ENCODE measurements at regions not wholly inside any gene's neighbourhood (a gene's known extent, or its start where the extent isn't known, plus 50 kb on each side); places are given as distances from the start of the nearest gene placed in this dataset.

DNA sequence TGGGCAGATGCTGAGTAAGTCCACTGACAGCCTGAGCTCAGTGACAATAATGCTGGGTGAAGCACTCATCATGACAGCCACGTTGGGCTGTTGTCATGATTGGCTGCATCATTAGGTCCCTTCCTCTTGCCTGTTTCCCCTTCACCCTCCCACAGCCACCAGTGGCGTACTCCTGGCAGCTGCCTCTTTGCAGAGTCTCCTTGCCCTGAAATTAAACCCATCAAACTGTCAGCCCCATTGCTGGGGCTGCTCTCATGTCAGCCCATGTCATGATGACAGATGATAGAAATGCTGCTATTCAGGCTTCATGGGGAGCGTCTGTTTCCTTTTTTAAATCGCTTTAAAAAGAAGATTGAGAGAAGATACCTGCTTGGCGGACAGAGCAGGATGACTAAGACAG is 327.4 kb downstream of the AGTPBP1 start:
- H3K4ac ChIP-seq (ENCODE audit: low read depth, low read length): no peak overlapping the region
- no peak overlapping the region for H4K5ac ChIP-seq (ENCODE audit: low read depth, low read length)
- dilution Hi-C loops (cut with HindIII; ENCODE audit: low sequenced_read_pairs, unreplicated experiment) (no loop called here), intact Hi-C loops (cut with micrococcal nuclease) (no loop called here), in situ Hi-C loops (cut with MboI; ENCODE audit: low sequenced_read_pairs) (no loop called here)
- H2BK120ac ChIP-seq (ENCODE audit: low read depth, low read length): no peak overlapping the region
- TF ChIP-seq, protein P1, sequence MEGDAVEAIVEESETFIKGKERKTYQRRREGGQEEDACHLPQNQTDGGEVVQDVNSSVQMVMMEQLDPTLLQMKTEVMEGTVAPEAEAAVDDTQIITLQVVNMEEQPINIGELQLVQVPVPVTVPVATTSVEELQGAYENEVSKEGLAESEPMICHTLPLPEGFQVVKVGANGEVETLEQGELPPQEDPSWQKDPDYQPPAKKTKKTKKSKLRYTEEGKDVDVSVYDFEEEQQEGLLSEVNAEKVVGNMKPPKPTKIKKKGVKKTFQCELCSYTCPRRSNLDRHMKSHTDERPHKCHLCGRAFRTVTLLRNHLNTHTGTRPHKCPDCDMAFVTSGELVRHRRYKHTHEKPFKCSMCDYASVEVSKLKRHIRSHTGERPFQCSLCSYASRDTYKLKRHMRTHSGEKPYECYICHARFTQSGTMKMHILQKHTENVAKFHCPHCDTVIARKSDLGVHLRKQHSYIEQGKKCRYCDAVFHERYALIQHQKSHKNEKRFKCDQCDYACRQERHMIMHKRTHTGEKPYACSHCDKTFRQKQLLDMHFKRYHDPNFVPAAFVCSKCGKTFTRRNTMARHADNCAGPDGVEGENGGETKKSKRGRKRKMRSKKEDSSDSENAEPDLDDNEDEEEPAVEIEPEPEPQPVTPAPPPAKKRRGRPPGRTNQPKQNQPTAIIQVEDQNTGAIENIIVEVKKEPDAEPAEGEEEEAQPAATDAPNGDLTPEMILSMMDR (conservative IDR thresholded peaks at IDR 0.05; ENCODE audit: low read depth, low read length): no peak
- no peak for TF ChIP-seq FOS (IDR thresholded peaks at IDR 0.05; ENCODE audit: low read depth, low read length)
- TF ChIP-seq, protein P2, sequence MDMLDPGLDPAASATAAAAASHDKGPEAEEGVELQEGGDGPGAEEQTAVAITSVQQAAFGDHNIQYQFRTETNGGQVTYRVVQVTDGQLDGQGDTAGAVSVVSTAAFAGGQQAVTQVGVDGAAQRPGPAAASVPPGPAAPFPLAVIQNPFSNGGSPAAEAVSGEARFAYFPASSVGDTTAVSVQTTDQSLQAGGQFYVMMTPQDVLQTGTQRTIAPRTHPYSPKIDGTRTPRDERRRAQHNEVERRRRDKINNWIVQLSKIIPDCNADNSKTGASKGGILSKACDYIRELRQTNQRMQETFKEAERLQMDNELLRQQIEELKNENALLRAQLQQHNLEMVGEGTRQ (IDR thresholded peaks at IDR 0.05; ENCODE audit: low read depth, low read length): no peak
- no peak for TF ChIP-seq CEBPB (IDR thresholded peaks at IDR 0.05; ENCODE audit: low read depth, low read length)
- no peak for TF ChIP-seq SMC3 (IDR thresholded peaks at IDR 0.05; ENCODE audit: low read depth, low read length)
- no peak for TF ChIP-seq MXI1 (IDR thresholded peaks at IDR 0.05; ENCODE audit: borderline replicate concordance, low read depth, low read length)
- TF ChIP-seq MAZ (IDR thresholded peaks at IDR 0.05; ENCODE audit: borderline replicate concordance, low read depth, low read length): no peak
- no peak for TF ChIP-seq MAFK (IDR thresholded peaks at IDR 0.05; ENCODE audit: low read depth, low read length)
- TF ChIP-seq RFX5 (IDR thresholded peaks at IDR 0.05; ENCODE audit: low read depth, low read length): no peak
- TF ChIP-seq NFE2L2 (IDR thresholded peaks at IDR 0.05; ENCODE audit: low read depth, low read length): no peak
- no peak for TF ChIP-seq BHLHE40 (IDR thresholded peaks at IDR 0.05; ENCODE audit: low read depth, low read length)
- no peak for TF ChIP-seq RCOR1 (IDR thresholded peaks at IDR 0.05; ENCODE audit: insufficient replicate concordance, low read length)
- no peak for TF ChIP-seq POLR2A (IDR thresholded peaks at IDR 0.05; ENCODE audit: low read depth, low read length)
- TF ChIP-seq CHD1 (IDR thresholded peaks at IDR 0.05; ENCODE audit: low read depth, low read length): no peak
- TF ChIP-seq, protein P3, sequence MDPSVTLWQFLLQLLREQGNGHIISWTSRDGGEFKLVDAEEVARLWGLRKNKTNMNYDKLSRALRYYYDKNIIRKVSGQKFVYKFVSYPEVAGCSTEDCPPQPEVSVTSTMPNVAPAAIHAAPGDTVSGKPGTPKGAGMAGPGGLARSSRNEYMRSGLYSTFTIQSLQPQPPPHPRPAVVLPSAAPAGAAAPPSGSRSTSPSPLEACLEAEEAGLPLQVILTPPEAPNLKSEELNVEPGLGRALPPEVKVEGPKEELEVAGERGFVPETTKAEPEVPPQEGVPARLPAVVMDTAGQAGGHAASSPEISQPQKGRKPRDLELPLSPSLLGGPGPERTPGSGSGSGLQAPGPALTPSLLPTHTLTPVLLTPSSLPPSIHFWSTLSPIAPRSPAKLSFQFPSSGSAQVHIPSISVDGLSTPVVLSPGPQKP (IDR thresholded peaks at IDR 0.05; ENCODE audit: borderline replicate concordance, low read depth, low read length): no peak
- no peak for TF ChIP-seq RAD21 (IDR thresholded peaks at IDR 0.05; ENCODE audit: low read length)
- no peak overlapping the region for H2AFZ ChIP-seq (replicated peaks; ENCODE audit: low read length, poor library complexity)
- no peak overlapping the region for H2AK9ac ChIP-seq (replicated peaks; ENCODE audit: low read depth, low read length, poor library complexity)
- H4K91ac ChIP-seq (ENCODE audit: insufficient read depth, low read depth, low read length): no peak overlapping the region
- ChIA-PET POLR2A (ENCODE audit: unreplicated experiment) (no interaction called here), CTCF (no interaction called here)
- no peak overlapping the region for H3K18ac ChIP-seq (ENCODE audit: low read depth, low read length)
- no peak overlapping the region for H2AK5ac ChIP-seq (ENCODE audit: low read depth, low read length)
- H3K56ac ChIP-seq (ENCODE audit: extremely low read depth, insufficient read depth, low read length): no peak overlapping the region
- no peak overlapping the region for H3K23ac ChIP-seq (ENCODE audit: low read depth, low read length)
- H4K8ac ChIP-seq (ENCODE audit: low read depth in 2 of 2, low read length in 2 of 2): no peak overlapping the region
- ATAC-seq (ENCODE audit: low read depth) (no peak), DNase-seq (no peak)
- H3K9ac ChIP-seq (ENCODE audit: low read depth, low read length): no peak overlapping the region
- peaks cover 26% of the 10 kb centered on the region for H3K9me3 ChIP-seq (ENCODE audit: control insufficient read depth, insufficient read depth, low read length)
- H3K79me1 ChIP-seq (ENCODE audit: low read depth in 1 of 2, low read length in 2 of 2): no peaks in the 10 kb centered on the region
- no peaks in the 10 kb centered on the region for H4K20me1 ChIP-seq (ENCODE audit: insufficient read depth, low read length)
- H3K36me3 ChIP-seq (ENCODE audit: control insufficient read depth, insufficient read depth, low read length): no peaks in the 10 kb centered on the region
- H2BK15ac ChIP-seq (ENCODE audit: low read depth, low read length): no peak overlapping the region
- no peaks in the 10 kb centered on the region for H3K9me1 ChIP-seq (ENCODE audit: insufficient read depth, low read length)
- no peak overlapping the region for H2BK20ac ChIP-seq (ENCODE audit: low read depth, low read length)
- no peaks in the 10 kb centered on the region for H3K4me1 ChIP-seq (ENCODE audit: control insufficient read depth, insufficient read depth, low read length)
- H3K14ac ChIP-seq (replicated peaks; ENCODE audit: low read depth, low read length): no peak overlapping the region
- H3K4me2 ChIP-seq (ENCODE audit: low read depth, low read length): no peak overlapping the region
- H3K4me3 ChIP-seq (ENCODE audit: insufficient read depth, low read depth, low read length): no peak overlapping the region
- no TSS peak for BruUV-seq (replicated peaks)
- H3K27ac ChIP-seq (ENCODE audit: insufficient read depth, low read length): no peak overlapping the region
- no peaks in the 10 kb centered on the region for H3K27me3 ChIP-seq (ENCODE audit: control insufficient read depth, insufficient read depth, low read length)
- H2BK5ac ChIP-seq (ENCODE audit: low read depth, low read length, poor library complexity, severe bottlenecking): no peak overlapping the region
- WGBS, 2 experiments (ENCODE audit: extremely low coverage in 2 of 2, insufficient read length in 1 of 2): 13% methylated on average over 3 of the region's 5 CpGs; no CpG with 5 or more reads in 1 of the 2 experiments
